ENCODE measurements at regions not wholly inside any gene's neighbourhood (a gene's known extent, or its start where the extent isn't known, plus 50 kb on each side); places are given as distances from the start of the nearest gene placed in this dataset.

- 59% methylated on average over 3 of the region's 3 CpGs for WGBS (ENCODE audit: insufficient coverage, insufficient replicate concordance, low lambda C conversion rate, missing lambda C conversion rate)
- no peak for FAIRE-seq
- BruUV-seq (replicated peaks), result no TSS peak
- H2AFZ ChIP-seq (ENCODE audit: control insufficient read depth, low read depth, low read length), result no peak overlapping the region
- H3K9ac ChIP-seq (ENCODE audit: control insufficient read depth, insufficient read depth, low read length), result no peak overlapping the region
- no peaks in the 10 kb centered on the region for H3K4me1 ChIP-seq (ENCODE audit: control insufficient read depth, insufficient read depth, low read length)
- H3K27me3 ChIP-seq (replicated peaks in 1 of 2; ENCODE audit: control insufficient read depth in 2 of 2, insufficient read depth in 2 of 2, low read length in 1 of 2), result no peaks in the 10 kb centered on the region; a peak in 1 of 4 replicates
- in situ Hi-C loops (cut with MboI), result no loop called here
- H3K9me3 ChIP-seq (replicated peaks; ENCODE audit: control insufficient read depth, insufficient read depth, low read length), result no peaks in the 10 kb centered on the region
- H3K79me2 ChIP-seq (ENCODE audit: control insufficient read depth, insufficient read depth, low read length), result no peaks in the 10 kb centered on the region
- no peak overlapping the region for H3K4me2 ChIP-seq (ENCODE audit: control insufficient read depth, insufficient read depth)
- no peak overlapping the region for H3K4me3 ChIP-seq
- H3K27ac ChIP-seq (ENCODE audit: control insufficient read depth, insufficient read depth), result no peak overlapping the region
- ATAC-seq, result no peak
- ChIA-PET SMC1A (ENCODE audit: uncharacterized antibody, unreplicated experiment) (interaction anchor here (0.8 to 7.1 kb wide), 6 partner anchors 62 to 469 kb away, joined by 3 to 39 read pairs (median 4); no protein-coding TSS in a partner anchor), RAD21 (ENCODE audit: unreplicated experiment) (interaction anchor here (1.1 to 1.7 kb wide), 2 partner anchors 9 to 11 kb away, joined by 3 to 4 read pairs; no protein-coding TSS in a partner anchor), POLR2A (no interaction called here), CTCF (interaction anchor here (1.0 kb wide), 1 partner anchor 470 kb away, joined by 3 read pairs; no protein-coding TSS in a partner anchor)
- no peaks in the 10 kb centered on the region for H4K20me1 ChIP-seq (ENCODE audit: control insufficient read depth, insufficient read depth)
- intact Hi-C loops (cut with micrococcal nuclease; ENCODE audit: unreplicated experiment), result no loop called here
- no peaks in the 10 kb centered on the region for H3K36me3 ChIP-seq (ENCODE audit: control insufficient read depth in 2 of 2, insufficient read depth in 2 of 2, low read length in 1 of 2)
- DNase-seq (ENCODE audit: low read depth, low spot score), result no peak
- TF ChIP-seq E2F4 (IDR thresholded peaks at IDR 0.05; ENCODE audit: low read depth, low read length), result no peak
- no peak for TF ChIP-seq RAD21 (IDR thresholded peaks at IDR 0.05; ENCODE audit: insufficient read depth, low read depth, low read length)
- TF ChIP-seq IRF5 (IDR thresholded peaks at IDR 0.05; ENCODE audit: borderline replicate concordance), result no peak
- TF ChIP-seq BRCA1 (IDR thresholded peaks at IDR 0.05; ENCODE audit: low read depth, low read length), result no peak
- no peak for TF ChIP-seq RELB (IDR thresholded peaks at IDR 0.05; ENCODE audit: low read depth)
- TF ChIP-seq TCF12 (IDR thresholded peaks at IDR 0.05; ENCODE audit: low read depth, low read length), result no peak
- TF ChIP-seq HSF1 (IDR thresholded peaks at IDR 0.05; ENCODE audit: low read depth, low read length), result no peak
- TF ChIP-seq ZBTB11 (CRISPR knock-in tag; IDR thresholded peaks at IDR 0.05), result no peak
- no peak for TF ChIP-seq CUX1 (IDR thresholded peaks at IDR 0.05; ENCODE audit: insufficient replicate concordance, low read depth, low read length)
Observed at GRCh38 chr18:34592481-34592880, 117.6 kb upstream of the DTNA start.

Data from GM12878 (cell line).